HG03060 (cell line): ENCODE measurements at regions not wholly inside any gene's neighbourhood (a gene's known extent, or its start where the extent isn't known, plus 50 kb on each side); places are given as distances from the start of the nearest gene placed in this dataset.

Experiments used
- ATAC-seq: cut with Tn5 transposase; IDR thresholded peaks from one replicate; pipeline ENCODE4 v1.9.1; 2021; ENCODE audit warnings: low read depth, moderate number of reproducible peaks; ENCODE audit not compliant: unreplicated experiment

- ATAC-seq = no peak
These were observed 278.8 kb downstream of the TNS1 start for GRCh38 chr2:217723981-217724380.

DNA sequence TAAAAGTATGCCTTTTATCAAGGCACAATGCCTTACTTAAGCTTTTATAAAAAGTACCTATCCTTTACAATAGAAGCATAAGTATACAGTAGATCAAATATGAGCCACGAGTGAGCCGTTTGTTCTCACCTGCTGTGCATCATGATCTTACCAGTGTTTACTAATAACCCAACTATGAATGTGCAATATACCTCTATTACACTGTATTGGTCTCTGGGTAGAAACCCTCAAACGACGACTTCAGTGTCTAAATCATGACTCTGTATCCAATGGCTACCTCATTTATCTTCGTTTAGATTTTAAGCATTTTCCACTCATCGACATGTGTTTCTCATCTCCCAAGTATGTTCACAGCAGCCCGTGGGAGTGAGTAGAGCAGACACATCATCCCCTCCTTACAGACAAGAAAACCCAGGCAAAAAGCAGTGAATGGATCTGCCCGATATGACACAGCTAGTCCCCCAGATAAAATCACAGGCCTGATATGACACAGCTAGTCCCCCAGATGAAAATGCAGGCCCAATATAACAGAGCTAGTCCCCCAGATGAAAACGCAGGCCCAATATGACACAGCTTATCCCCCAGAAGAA is 279.8 kb downstream of the TNS1 start:
- ATAC-seq = no peak

DNA sequence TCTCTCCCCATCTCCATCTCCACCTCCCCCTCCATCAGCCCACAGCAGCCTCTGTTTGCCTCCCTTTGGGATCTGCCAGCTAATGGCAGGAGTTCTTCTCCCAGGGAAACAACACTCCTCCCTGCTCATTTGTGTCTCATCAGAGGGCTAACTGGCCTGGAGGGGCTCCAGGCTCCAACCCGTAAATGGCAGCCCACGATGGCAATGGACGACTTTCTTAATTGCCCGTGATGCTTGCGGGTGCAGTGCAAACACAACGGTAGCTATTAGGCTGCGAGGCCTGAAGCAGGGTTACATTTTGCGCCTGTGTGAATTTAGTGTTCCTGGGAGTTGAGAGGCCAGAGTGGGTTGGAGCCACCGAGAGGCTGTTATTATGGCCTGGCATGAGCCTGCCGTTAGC is 285.1 kb downstream of the TNS1 start:
- ATAC-seq = no peak

DNA sequence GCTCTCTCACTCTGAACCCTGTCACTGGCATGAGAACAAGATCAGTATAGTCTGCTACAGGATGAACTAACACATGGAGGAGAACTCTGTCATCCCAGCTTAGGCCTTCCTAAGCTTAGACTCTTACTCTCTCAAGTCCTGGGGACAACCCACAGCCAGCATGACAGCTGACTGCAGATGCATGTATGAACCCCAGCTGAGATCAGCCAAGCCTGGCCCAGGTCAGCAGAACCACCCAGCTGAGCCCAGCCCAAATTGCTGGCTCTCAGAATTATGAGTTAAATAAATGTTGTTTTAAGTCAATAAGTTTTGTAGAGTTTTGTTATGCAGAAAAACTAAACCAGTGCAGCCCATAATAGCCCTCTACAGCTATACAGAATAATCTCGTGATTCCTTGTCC is 287.3 kb downstream of the TNS1 start:
- ATAC-seq = no peak

GRCh38 chr2:217714287-217714751 is 288.5 kb downstream of the TNS1 start:
- ATAC-seq = no peak

DNA sequence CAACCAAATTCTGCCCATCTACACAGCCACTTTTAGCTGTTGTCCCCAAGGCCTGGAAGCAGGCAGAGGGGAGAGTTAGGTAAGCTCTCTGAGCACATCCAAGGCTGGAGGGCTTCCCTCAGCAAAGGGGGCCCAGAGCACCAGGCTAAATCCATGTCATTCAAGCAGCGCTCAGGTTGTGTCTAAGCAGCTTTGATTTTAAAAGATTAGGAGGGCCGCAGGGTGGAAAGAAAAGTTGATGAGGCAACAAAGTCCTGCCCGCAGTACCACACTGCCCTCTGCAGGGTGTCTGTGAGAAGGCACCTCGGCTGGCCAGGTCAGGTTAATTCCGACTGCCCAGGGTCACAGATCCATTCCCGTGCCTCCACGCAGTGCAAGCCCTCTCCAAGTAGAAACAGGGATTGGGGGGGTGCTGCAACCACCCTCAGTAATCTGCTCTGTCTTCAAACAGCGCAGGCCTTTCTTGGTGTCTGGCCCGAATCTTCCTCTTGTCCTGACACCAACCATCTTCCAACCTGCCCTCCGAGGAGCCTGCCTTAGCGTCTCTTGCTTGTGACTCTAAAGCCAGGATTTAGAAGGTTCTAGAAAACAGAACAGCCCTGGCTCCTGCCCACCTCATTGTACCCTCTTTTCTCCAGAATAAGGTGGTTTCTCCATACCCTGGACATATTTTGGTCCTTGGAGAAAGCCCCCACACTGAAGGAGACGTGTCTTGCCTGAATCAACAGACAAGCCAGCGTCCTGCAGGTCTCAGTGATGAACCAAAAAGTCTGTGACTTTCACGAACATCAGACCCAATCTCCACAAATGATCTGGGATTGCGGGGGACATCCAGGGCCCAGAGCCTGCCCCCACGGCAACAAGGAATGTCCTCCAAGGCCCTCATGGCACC is 289.2 kb downstream of the TNS1 start:
- ATAC-seq = no peak

GRCh38 chr2:217712431-217712830 is 290.4 kb downstream of the TNS1 start:
- no peak for ATAC-seq

DNA sequence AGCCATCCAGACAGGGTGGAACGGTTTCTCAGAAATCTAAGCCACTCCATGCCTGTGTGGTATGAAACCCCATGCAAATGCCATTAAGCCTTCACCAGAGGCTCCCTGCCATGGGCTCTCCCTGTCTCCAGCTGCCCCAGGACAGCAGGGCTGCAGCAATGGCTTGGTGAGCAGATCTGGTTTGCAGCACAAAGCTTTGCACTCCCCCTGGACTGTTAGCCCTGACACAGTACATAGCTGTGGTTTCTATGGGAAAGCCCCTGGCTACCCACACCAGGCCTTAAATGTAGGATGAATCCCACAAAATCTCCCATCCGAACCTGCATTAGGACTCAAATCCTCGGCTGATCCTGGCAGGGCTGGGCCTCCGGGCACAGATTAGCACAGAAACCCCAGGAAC is 291.6 kb downstream of the TNS1 start:
- no peak for ATAC-seq

DNA sequence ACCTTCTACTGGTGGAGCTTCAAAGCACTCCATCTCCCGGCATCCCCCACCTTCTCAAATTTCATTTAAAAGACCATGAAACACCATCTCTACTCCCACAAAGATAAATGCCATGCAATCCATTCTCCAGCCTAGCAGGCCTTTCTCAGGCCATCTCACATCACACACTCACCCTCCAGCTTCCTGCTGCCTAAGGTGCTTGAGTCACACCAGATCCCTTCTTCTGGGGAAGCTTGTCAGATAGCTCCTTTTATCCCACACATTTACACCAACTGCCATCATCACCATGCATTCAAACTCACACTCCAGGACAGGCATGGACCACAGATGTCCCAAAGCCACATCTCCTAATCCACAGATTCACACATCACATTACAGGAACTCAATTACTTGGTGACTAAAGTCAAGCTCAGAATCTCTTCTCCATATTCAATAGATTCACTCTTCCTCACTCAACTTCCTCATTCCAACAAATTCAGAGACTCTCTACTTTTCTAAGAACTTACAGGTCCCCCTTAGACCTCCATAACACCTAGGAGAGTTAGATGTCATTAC is 292.5 kb downstream of the TNS1 start:
- ATAC-seq = no peak

- no peak for ATAC-seq
These were observed 293.2 kb downstream of the TNS1 start for GRCh38 chr2:217709478-217710210.

DNA sequence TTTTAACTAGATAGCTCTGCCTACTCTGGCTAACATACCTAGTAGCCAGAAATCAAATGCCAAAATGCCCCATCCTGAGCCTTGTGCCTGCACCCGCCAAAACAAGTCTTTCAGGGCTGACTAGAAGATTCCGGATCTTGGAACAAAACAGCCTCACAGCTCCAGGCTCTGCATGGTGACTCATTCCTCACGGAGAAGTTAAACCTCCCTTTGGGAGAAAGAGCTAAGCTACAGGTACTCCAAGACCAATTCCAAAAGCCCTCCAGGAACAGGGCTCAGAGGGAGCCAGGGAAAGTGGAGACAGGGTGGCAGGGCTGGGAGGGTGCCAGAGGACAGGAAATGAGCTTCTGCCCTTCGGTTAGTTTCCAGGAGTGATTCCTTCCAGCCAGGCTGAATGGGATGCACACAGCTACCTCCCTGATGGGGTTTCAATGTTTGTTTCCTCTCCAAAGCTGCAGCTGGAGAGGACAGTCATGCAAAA is 295.6 kb downstream of the TNS1 start:
- no peak for ATAC-seq

- no peak for ATAC-seq
These were observed 296.3 kb downstream of the TNS1 start for GRCh38 chr2:217706513-217706912.

GRCh38 chr2:217706095-217706494 is 296.7 kb downstream of the TNS1 start:
- ATAC-seq = no peak

GRCh38 chr2:217705461-217705860 is 297.3 kb downstream of the TNS1 start:
- ATAC-seq = no peak

GRCh38 chr2:217703999-217704398 is 298.8 kb downstream of the TNS1 start:
- no peak for ATAC-seq

DNA sequence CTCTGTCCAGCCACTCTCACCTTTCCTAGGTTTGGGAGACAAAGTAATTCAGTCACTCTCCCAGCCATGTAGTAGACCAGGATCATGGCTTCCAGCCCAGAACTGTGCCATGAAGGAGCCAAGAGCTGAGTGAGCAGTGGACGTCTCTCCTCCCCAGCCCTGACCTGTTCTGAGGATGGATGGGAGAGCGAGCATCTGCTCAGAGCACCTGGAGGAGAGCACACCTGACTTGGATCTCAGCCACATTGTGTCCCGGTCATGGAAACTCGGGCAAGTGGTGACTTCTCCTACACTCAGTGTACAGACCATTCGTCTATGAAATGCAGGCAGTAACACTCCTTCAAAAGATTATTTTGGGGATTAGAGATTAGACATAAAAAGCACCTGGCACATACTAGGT is 299.7 kb downstream of the TNS1 start:
- no peak for ATAC-seq

- ATAC-seq = no peak
These were observed 301.2 kb downstream of the TNS1 start for GRCh38 chr2:217701622-217702021.

- ATAC-seq = no peak
These were observed 304.1 kb downstream of the TNS1 start for GRCh38 chr2:217698691-217699090.

DNA sequence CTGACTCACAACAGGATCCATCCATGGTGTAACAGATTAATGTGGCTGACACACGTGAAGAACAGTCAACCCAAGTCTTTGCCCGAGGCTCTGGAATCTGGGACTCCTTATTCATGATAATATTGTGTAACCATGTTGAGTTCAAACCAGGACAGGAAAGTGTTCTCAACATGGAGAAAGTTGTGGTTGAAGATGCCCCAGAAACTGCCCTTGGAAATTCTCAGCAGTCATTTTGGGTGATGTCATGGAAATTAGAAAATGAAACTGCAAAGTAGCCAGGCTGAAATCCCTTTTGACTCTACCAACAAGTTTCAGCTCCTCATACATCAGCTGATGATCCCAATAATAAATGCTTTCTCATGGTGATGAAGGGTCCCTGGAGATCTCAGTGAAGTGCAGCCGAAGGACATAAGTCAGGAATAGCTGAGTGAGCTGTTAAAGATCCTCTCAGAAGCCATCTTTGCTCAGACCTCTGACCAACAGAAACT is 307.7 kb downstream of the TNS1 start:
- no peak for ATAC-seq

GRCh38 chr2:217694291-217694690 is 308.5 kb downstream of the TNS1 start:
- ATAC-seq = no peak

- ATAC-seq = no peak
These were observed 309.4 kb downstream of the TNS1 start for GRCh38 chr2:217693363-217693762.
